Head of caudate nucleus (tissue), 42 donors: ENCODE measurements at regions not wholly inside any gene's neighbourhood (a gene's known extent, or its start where the extent isn't known, plus 50 kb on each side); places are given as distances from the start of the nearest gene placed in this dataset.
"Not testable (repeated sequence)": the region's sequence is repeated elsewhere in the genome, so short reads cannot be mapped to it uniquely, and the experiment has no call there.

Experiments
- DNase-seq, 42 donors: peaks; one replicate each; pipeline versions ENCODE4 v3.0.0 to v3.0.0-alpha.2; 2020 to 2021; ENCODE audit warnings: mixed read lengths in 7 of 42
- intact Hi-C: fragments of 100-400 bp; cut with DNase I; formaldehyde crosslinking; loops from one replicate; pipeline ENCODE4 v1.15.0; 2022

- no peak for DNase-seq
- intact Hi-C loops: no loop called here
Observed at GRCh38 chr22:27583856-27584255, 217.7 kb downstream of the MN1 start.

- intact Hi-C loops: no loop called here
- no peak for DNase-seq
Observed at GRCh38 chr22:27585141-27585540, 216.4 kb downstream of the MN1 start.

GRCh38 chr22:27588268-27588667 is 213.3 kb downstream of the MN1 start:
- intact Hi-C loops: no loop called here
- DNase-seq: no peak

GRCh38 chr22:27588915-27589314 is 212.6 kb downstream of the MN1 start:
- intact Hi-C loops: no loop called here
- no peak for DNase-seq

- DNase-seq: no peak
- intact Hi-C loops: no loop called here
Observed at GRCh38 chr22:27591060-27591459, 210.5 kb downstream of the MN1 start.

- no peak for DNase-seq
- intact Hi-C loops: no loop called here
Observed at GRCh38 chr22:27593378-27593777, 208.2 kb downstream of the MN1 start.

GRCh38 chr22:27594020-27594419 is 207.5 kb downstream of the MN1 start:
- intact Hi-C loops: no loop called here
- DNase-seq: no peak

- intact Hi-C loops: no loop called here
- DNase-seq: no peak
Observed at GRCh38 chr22:27594474-27595134, 207.0 kb downstream of the MN1 start.

- no peak for DNase-seq
- intact Hi-C loops: no loop called here
Observed at GRCh38 chr22:27596133-27596870, 205.3 kb downstream of the MN1 start.

- intact Hi-C loops: no loop called here
- no peak for DNase-seq
Observed at GRCh38 chr22:27597703-27598444, 203.7 kb downstream of the MN1 start.

- intact Hi-C loops: no loop called here
Observed at GRCh38 chr22:27598792-27599191, 202.8 kb downstream of the MN1 start.

GRCh38 chr22:27601195-27601594 is 200.4 kb downstream of the MN1 start:
- intact Hi-C loops: no loop called here
- DNase-seq: peak in 1 of 42 donors; percentile 43

More at GRCh38 chr22:27598792-27599191, 202.8 kb downstream of the MN1 start:
- DNase-seq: no peak

- intact Hi-C loops: no loop called here
Observed at GRCh38 chr22:27602390-27602789, 199.2 kb downstream of the MN1 start.

GRCh38 chr22:27603111-27603799 is 198.3 kb downstream of the MN1 start:
- DNase-seq: peak in 2 of 42 donors; percentile 14
- intact Hi-C loops: no loop called here

More at GRCh38 chr22:27602390-27602789, 199.2 kb downstream of the MN1 start:
- DNase-seq: no peak

- peak in 16 of 42 donors; percentile 8 to 56 (median 22) for DNase-seq
- intact Hi-C loops: no loop called here
Observed at GRCh38 chr22:27603800-27604144, 197.8 kb downstream of the MN1 start.

GRCh38 chr22:27605390-27605789 is 196.2 kb downstream of the MN1 start:
- intact Hi-C loops: no loop called here
- no peak for DNase-seq

GRCh38 chr22:27607750-27608149 is 193.8 kb downstream of the MN1 start:
- intact Hi-C loops, DNase-seq: not testable (repeated sequence)

- intact Hi-C loops: no loop called here
Observed at GRCh38 chr22:27609451-27609888, 192.1 kb downstream of the MN1 start.

GRCh38 chr22:27610164-27610563 is 191.4 kb downstream of the MN1 start:
- intact Hi-C loops, DNase-seq: not testable (repeated sequence)

More at GRCh38 chr22:27609451-27609888, 192.1 kb downstream of the MN1 start:
- DNase-seq: peak in 12 of 42 donors; percentile 10 to 69 (median 28)
